ENCODE measurements at regions not wholly inside any gene's neighbourhood (a gene's known extent, or its start where the extent isn't known, plus 50 kb on each side); places are given as distances from the start of the nearest gene placed in this dataset.
A peak's percentile ranks its signal among the peaks of the same experiment; 100 is the strongest.
"Not testable (repeated sequence)": the region's sequence is repeated elsewhere in the genome, so short reads cannot be mapped to it uniquely, and the experiment has no call there.

DNA sequence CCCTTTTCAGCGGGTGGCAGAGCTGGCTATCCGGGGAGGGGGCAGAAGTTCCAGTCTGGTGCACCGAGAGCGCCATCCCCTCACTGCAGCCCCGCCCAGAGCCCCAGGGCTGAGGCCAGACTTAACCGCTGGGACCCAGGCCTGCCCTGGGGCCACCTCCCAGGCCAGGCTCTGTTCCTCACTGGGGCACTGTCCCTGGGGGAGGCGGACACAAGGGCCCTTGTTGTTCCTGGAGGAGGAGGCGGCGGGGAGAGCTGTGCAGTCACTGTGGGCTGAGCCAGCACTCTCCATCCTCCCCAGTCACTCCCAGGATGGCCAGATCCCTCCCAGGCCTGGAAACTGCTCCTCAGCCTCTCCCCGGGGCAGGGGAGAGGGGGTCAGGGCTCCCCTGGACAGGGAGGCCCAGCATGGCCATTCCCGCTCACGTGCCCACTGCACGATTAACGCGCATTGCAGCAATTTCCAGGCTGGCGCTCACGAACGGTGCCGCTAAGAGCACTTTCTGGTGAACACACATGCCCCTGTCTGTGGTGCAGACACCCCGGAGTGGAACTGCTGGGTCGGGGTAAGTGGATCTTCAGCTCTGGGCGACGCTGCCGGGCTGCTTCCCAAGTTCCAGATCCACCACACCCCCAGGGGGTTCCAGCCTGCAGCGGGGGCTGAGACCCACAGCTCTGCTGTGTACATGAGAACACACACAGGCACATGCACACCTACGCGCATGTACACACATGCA, 89.8 kb upstream of the SFSWAP start:
- no peaks in the 10 kb centered on the region for H3K36me3 ChIP-seq
- no peaks in the 10 kb centered on the region for H3K9me3 ChIP-seq
- no peak overlapping the region for H3K27ac ChIP-seq
- TF ChIP-seq, protein P1, sequence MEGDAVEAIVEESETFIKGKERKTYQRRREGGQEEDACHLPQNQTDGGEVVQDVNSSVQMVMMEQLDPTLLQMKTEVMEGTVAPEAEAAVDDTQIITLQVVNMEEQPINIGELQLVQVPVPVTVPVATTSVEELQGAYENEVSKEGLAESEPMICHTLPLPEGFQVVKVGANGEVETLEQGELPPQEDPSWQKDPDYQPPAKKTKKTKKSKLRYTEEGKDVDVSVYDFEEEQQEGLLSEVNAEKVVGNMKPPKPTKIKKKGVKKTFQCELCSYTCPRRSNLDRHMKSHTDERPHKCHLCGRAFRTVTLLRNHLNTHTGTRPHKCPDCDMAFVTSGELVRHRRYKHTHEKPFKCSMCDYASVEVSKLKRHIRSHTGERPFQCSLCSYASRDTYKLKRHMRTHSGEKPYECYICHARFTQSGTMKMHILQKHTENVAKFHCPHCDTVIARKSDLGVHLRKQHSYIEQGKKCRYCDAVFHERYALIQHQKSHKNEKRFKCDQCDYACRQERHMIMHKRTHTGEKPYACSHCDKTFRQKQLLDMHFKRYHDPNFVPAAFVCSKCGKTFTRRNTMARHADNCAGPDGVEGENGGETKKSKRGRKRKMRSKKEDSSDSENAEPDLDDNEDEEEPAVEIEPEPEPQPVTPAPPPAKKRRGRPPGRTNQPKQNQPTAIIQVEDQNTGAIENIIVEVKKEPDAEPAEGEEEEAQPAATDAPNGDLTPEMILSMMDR (IDR thresholded peaks at IDR 0.05) = no peak
- TF ChIP-seq POLR2A (IDR thresholded peaks at IDR 0.05) = no peak
- ATAC-seq (no peak), DNase-seq (peak in 2 of 5 donors; percentile 18 to 20)
- H3K4me1 ChIP-seq = peaks cover 0 to 15% (median 2%) of the 10 kb centered on the region in 12 donors
- WGBS, 4 donors = 72 to 84% (median 75%) methylated on average over 4 to 27 of the region's 27 CpGs
- H3K27me3 ChIP-seq = peaks cover 0 to 57% (median 13%) of the 10 kb centered on the region in 9 donors
- no peak overlapping the region for H3K4me3 ChIP-seq
- intact Hi-C loops (cut with DNase I) = loop anchor here in 2 of 10 donors (5.0 kb wide), 1 partner anchor 279 kb away; no protein-coding TSS in a partner anchor

DNA sequence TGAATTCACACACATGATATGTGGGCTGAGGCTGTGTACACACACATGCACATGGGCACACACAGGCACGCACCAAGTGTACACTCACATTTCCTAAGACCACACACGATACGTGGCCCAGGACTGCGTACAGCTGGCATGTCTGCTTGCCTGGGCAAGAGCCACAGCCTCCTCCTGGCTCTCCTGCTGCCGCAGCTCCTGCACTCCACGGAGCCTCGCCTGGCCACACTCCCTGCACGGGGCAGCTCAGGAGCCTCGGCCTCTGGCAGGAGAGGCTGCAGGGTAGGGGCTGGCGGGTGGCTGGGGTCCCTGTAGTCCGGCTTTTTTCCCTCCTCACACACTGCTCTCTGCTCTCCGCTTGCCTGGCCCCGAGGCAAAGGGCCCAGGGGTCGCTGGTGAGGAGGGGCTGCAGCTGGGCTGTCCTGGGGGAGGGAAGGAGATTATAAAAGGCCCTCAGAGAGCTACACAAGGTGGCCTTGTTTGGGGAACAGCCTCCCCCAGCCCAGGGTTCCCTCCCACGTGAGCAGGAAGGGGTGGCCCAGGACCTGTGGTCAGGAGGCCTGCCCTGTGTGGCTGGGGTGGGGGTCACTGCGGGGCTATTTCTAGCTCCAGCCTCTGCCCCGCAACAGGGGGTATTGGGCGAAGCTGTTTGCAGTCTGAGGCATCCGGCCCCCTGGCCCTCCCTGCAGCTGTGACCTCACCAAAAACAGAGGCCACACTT, 89.0 kb upstream of the SFSWAP start:
- DNase-seq = peak in 2 of 5 donors; percentile 25 to 32
- Histone ChIP-seq H3K27me3 (peaks cover 0 to 54% (median 13%) of the 10 kb centered on the region in 9 donors), H3K27ac (no peak overlapping the region), H3K4me1 (peaks cover 0 to 15% (median 2%) of the 10 kb centered on the region in 12 donors), H3K9me3 (no peaks in the 10 kb centered on the region), H3K4me3 (no peak overlapping the region), H3K36me3 (no peaks in the 10 kb centered on the region)
- no peak for TF ChIP-seq POLR2A (IDR thresholded peaks at IDR 0.05)
- intact Hi-C loops (cut with DNase I) = loop anchor here in 3 of 10 donors (2.0 to 5.0 kb wide), 2 partner anchors 275 to 280 kb away; no protein-coding TSS in a partner anchor
- peak in 2 of 4 donors; percentile 21 to 28 for ATAC-seq
- WGBS, 4 donors = 26 to 38% (median 35%) methylated on average over 17 to 19 of the region's 19 CpGs

DNA sequence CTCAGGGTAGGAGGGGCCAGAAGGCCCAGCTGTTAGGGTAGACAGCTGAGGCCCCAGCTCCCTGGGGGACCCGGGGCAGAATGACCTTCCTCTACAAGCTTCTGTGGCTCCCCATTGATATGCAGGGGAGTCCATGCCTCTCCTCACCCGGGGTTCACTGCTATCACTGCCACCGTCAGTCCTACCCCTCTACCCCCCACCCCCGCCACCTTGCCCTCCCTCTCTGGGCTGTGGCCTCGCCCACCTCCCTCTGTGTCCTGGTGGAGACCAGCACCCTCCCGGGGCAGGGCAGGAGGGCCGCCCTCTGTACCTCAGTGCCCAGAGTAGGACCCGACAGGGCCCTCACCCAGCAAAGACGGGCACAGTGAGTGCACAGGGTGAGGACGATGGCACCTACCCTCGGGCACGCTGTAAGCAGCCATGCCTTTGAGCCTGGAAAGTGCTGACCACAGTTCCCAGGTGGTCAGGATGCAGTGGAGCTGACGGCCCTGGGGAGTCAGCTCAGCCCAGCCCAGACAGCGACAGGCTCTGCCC, 88.4 kb upstream of the SFSWAP start:
- Histone ChIP-seq H3K27ac (no peak overlapping the region), H3K9me3 (no peaks in the 10 kb centered on the region), H3K4me1 (peaks cover 0 to 15% (median 2%) of the 10 kb centered on the region in 12 donors), H3K4me3 (no peak overlapping the region), H3K27me3 (peaks cover 0 to 49% (median 13%) of the 10 kb centered on the region in 9 donors), H3K36me3 (no peaks in the 10 kb centered on the region)
- WGBS, 4 donors = 47 to 71% (median 70%) methylated on average over 6 to 14 of the region's 14 CpGs
- peak in 1 of 4 donors; percentile 38 for ATAC-seq
- DNase-seq = peak in 2 of 5 donors; percentile 13 to 23
- intact Hi-C loops (cut with DNase I) = loop anchor here in 3 of 10 donors (2.0 to 5.0 kb wide), 2 partner anchors 276 to 280 kb away; no protein-coding TSS in a partner anchor
- TF ChIP-seq, protein P1 (IDR thresholded peaks at IDR 0.05) = no peak
- TF ChIP-seq POLR2A (IDR thresholded peaks at IDR 0.05) = no peak

DNA sequence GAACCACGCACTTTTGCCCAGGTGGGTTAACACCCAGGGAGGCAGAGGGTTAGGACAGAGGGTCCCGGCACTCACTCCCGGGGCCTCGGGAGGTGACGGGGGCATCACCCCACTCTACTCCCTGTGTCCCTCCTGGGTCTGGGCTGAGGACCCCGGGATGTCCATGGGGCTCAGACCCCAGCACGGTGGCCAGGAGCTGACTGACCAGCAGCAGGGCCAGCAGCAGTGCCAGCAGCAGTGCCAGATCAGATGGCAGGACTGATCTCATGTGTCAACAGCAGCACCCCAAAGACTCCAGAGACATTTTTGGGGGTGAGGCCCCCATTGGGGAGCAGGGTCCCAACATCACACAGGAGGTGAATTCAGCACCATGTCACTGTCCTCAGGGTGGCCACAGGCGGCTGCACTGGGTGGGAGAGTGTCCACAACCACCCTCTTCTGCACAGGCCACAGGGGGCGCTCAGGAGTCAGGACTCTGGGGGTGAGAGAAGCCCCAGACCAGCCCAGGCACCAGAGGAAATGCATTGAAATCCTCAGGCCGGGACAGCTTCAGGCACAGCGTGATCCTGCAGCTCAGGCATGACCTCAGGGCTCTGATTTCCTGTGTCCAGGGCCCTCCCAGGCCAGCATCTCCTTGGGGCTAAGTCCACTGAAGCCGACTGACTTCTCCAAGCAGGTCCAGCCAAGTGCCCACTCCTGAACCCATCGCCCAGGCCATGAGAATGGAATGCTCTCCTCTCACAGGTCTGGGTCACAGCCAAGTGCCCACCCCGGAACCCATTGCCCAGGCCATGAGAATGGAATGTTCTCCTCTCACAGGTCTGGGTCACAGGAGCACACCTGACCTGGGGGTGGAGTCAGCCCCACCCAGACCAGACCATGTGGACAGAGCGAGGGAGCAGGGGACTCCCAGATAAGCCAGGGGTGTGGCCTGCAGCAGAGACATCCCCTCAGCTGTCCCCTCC, 87.2 kb upstream of the SFSWAP start:
- H3K27ac ChIP-seq, H3K9me3 ChIP-seq, H3K4me3 ChIP-seq, H3K36me3 ChIP-seq: not testable (repeated sequence)
- peaks cover 0 to 48% (median 10%) of the 10 kb centered on the region in 9 donors for H3K27me3 ChIP-seq
- ATAC-seq (peak in 1 of 4 donors; percentile 12), DNase-seq (peak in 2 of 5 donors; percentile 16 to 20)
- intact Hi-C loops (cut with DNase I) = loop anchor here in 3 of 10 donors (2.0 to 5.0 kb wide), 2 partner anchors 277 to 281 kb away; no protein-coding TSS in a partner anchor
- H3K4me1 ChIP-seq = peaks cover 0 to 15% (median 2%) of the 10 kb centered on the region in 12 donors
- 83 to 92% (median 84%) methylated on average over 4 to 15 of the region's 15 CpGs for WGBS, 4 donors

DNA sequence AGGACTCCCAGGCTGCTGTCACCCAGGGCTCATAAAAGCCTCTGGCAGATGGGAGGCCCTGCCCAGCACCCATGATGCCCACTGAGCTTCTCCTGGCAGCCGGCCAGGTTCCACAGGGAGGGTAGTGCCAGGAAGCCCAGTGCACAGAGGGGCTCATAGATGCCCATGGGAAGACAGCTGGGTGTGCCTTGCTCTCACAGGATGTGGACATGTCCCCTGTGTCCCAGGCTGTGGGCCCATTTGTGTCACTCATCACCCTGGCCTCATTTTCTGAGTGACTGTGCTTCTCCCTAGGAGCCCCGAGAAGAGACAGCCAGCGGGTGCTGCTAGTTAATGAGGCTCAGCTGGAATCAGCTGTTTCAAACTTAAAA, 86.5 kb upstream of the SFSWAP start:
- not testable (repeated sequence) for H3K36me3 ChIP-seq, H3K9me3 ChIP-seq, H3K27ac ChIP-seq, H3K4me3 ChIP-seq
- H3K4me1 ChIP-seq = peaks cover 0 to 15% (median 2%) of the 10 kb centered on the region in 12 donors
- peak in 1 of 5 donors; percentile 25 for DNase-seq
- intact Hi-C loops (cut with DNase I) = loop anchor here in 2 of 10 donors (5.0 kb wide), 1 partner anchor 282 kb away; no protein-coding TSS in a partner anchor
- WGBS, 4 donors = 7 to 30% (median 21%) methylated on average over 3 of the region's 3 CpGs
- H3K27me3 ChIP-seq = peaks cover 0 to 48% (median 10%) of the 10 kb centered on the region in 9 donors
- ATAC-seq = peak in 2 of 4 donors; percentile 20 to 26

DNA sequence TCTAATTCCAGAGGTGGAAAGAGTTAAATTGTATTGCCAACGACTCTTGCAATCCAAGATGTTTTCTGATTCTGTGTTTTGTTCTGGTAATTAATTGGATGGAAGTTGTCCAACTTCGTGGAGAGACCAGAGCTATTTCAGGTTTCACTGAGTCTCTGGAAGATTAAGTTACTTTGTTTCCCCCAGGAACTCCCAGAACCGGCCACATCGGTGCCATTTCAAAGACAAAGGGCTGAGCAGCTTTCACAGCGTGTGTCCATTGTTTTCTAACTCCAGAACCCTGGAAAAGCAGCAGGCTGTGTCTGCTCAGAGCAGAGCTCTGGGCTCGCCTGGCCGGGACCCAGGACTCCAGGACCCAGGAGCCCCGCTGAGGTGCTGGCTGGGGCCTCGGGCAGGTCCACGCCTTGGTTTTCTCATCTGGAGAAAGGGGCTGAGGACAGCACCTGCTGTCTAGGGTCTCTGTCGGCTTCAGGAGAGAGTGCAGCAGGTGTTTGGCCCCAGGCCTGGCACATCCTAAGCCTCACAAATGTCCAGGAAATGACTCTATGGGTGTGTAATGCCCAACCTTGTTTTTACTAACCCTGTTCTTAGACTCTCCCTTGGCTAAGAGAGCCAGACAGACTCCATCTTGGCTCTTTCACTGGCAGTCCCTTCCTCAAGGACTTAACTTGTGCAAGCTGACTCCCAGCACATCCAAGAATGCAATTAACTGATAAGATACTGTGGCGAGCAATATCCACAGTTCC, 86.0 kb upstream of the SFSWAP start:
- H3K36me3 ChIP-seq, H3K4me3 ChIP-seq, H3K9me3 ChIP-seq, H3K27ac ChIP-seq: not testable (repeated sequence)
- DNase-seq (peak in 1 of 5 donors; percentile 20), ATAC-seq (peak in 3 of 4 donors; percentile 16 to 50 (median 40))
- WGBS, 4 donors = 11 to 12% (median 12%) methylated on average over 11 to 12 of the region's 12 CpGs
- intact Hi-C loops (cut with DNase I) = loop anchor here in 2 of 10 donors (5.0 kb wide), 1 partner anchor 283 kb away; no protein-coding TSS in a partner anchor
- H3K27me3 ChIP-seq = peaks cover 0 to 44% (median 7%) of the 10 kb centered on the region in 9 donors
- peaks cover 0 to 15% (median 2%) of the 10 kb centered on the region in 12 donors for H3K4me1 ChIP-seq
